ENCODE measurements at regions not wholly inside any gene's neighbourhood (a gene's known extent, or its start where the extent isn't known, plus 50 kb on each side); places are given as distances from the start of the nearest gene placed in this dataset.

DNA sequence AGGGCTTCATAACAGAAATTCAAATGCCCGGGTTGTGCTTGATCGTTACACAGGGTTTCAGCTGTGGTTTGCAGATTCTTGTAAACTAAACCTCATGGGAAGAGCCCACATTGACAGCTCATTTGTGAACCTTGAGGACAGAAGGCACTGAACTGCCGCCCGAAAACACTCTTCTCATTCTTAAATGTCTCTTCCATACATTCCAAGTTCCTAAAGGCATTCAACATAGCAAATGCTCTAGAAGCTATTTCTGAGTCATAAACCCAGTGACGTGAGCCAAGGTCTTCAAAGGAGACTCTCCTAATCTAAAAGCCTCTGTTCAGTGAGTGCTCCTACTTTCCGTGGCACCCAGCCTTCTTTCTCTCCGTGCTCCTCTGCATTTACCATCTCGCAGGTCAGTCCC is 737.8 kb upstream of the FRG1 start:
- Histone ChIP-seq H3K4me2 (peak overlapping the region; percentile 57), H3K9me3 (no peaks in the 10 kb centered on the region), H3K4me1 (0 out of 3 replicates have a peak, but pooled peaks cover 7% of the 10 kb centered on the region), H3K27ac (peak overlapping the region; percentile 46 to 58), H3K4me3 (no peak overlapping the region)
- ATAC-seq (peak in 1 of 2 experiments; percentile 64; a peak in 2 of 6 replicates), DNase-seq (ENCODE audit: low read depth in 1 of 2, low spot score in 1 of 2) (peak in 1 of 2 experiments; percentile 19), FAIRE-seq (no peak)
- ChIA-PET POLR2A (no interaction called here), CTCF (interaction anchor here (0.8 to 1.4 kb wide), 3 partner anchors 13 to 603 kb away, joined by 3 to 4 read pairs (median 3); no protein-coding TSS in a partner anchor)
- 47% methylated on average over 8 of the region's 8 CpGs for WGBS (ENCODE audit: missing lambda C conversion rate)
- TF ChIP-seq MYC (IDR thresholded peaks at IDR 0.05; ENCODE audit: borderline replicate concordance, low read length) (no peak), RFX5 (IDR thresholded peaks at IDR 0.05) (no peak), EHF (CRISPR knock-in tag; IDR thresholded peaks at IDR 0.05) (no peak), TP53 (CRISPR knock-in tag; IDR thresholded peaks at IDR 0.05) (no peak)

DNA sequence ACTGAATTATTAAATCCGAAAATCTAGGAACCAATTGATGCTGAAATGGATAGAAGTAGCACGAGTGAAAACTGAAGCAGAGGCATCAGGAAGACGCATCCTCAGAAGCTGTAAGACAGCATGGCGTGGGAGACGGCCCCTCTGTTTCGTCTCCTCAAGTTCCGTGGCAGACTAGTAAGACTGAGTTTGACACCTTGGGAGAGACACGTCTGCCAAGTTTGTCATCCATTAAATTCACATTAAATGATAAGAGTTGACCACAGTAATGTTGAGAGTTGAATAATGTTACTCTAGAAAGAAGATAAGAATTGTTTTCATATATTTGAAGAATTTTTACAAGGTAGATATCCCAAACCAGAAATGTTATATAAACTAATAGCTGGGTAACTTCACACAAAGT is 736.1 kb upstream of the FRG1 start:
- Histone ChIP-seq H3K4me2 (no peak overlapping the region), H3K27ac (no peak overlapping the region), H3K9me3 (no peaks in the 10 kb centered on the region), H3K4me3 (no peak overlapping the region), H3K4me1 (0 out of 3 replicates have a peak, but pooled peaks cover 7% of the 10 kb centered on the region)
- FAIRE-seq: no peak
- ChIA-PET CTCF (no interaction called here), POLR2A (no interaction called here)
- 82% methylated on average over 8 of the region's 8 CpGs for WGBS (ENCODE audit: missing lambda C conversion rate)
- no peak for TF ChIP-seq TFCP2L1 (CRISPR knock-in tag; IDR thresholded peaks at IDR 0.05)
- no peak for TF ChIP-seq ZSCAN20 (CRISPR knock-in tag; IDR thresholded peaks at IDR 0.05)
- TF ChIP-seq RAD21 (conservative IDR thresholded peaks at IDR 0.05 in 1 of 2, IDR thresholded peaks at IDR 0.05 in 1 of 2): no peak
- TF ChIP-seq FOXS1 (CRISPR knock-in tag; IDR thresholded peaks at IDR 0.05): no peak
- no peak for TF ChIP-seq FOSB (CRISPR knock-in tag; IDR thresholded peaks at IDR 0.05)
- TF ChIP-seq ZNF302 (CRISPR knock-in tag; IDR thresholded peaks at IDR 0.05): no peak
- DNase-seq (ENCODE audit: low read depth in 1 of 2, low spot score in 1 of 2): no peak
- no peak for ATAC-seq

DNA sequence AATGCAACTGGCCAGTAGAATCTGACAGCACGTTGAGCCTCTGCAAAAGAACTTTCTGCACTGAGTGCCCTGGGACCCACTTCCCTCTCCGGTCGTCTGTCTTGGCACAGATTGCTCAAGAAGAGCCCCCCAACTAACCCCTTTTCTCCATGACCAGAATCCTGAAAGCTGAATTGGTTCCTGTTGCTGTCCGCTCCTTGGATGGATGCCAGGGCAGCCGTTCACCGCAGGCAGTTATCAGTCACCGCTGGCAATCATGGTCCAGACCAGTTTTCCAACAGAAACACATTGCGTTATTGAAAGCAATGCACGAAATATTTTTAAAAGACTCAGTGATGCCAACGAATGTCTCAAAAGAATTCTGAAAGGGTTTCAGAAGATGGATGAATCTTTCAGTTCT is 733.7 kb upstream of the FRG1 start:
- TF ChIP-seq ZNF302 (CRISPR knock-in tag; IDR thresholded peaks at IDR 0.05): no peak
- TF ChIP-seq TFCP2L1 (CRISPR knock-in tag; IDR thresholded peaks at IDR 0.05): no peak
- no peak for TF ChIP-seq POLR2A (IDR thresholded peaks at IDR 0.05; ENCODE audit: low read length)
- no peak for TF ChIP-seq ATOH8 (CRISPR knock-in tag; IDR thresholded peaks at IDR 0.05; ENCODE audit: low read depth)
- no peak for TF ChIP-seq REST (IDR thresholded peaks at IDR 0.05)
- TF ChIP-seq MAX (IDR thresholded peaks at IDR 0.05): no peak
- TF ChIP-seq ZC3H11A (IDR thresholded peaks at IDR 0.05): no peak
- TF ChIP-seq MYC (IDR thresholded peaks at IDR 0.05; ENCODE audit: borderline replicate concordance, low read length): no peak
- no peak for TF ChIP-seq RAD21 (conservative IDR thresholded peaks at IDR 0.05 in 1 of 2, IDR thresholded peaks at IDR 0.05 in 1 of 2)
- no peak for TF ChIP-seq EHMT2 (IDR thresholded peaks at IDR 0.05; ENCODE audit: low read depth)
- TF ChIP-seq HEYL (CRISPR knock-in tag; IDR thresholded peaks at IDR 0.05): no peak
- TF ChIP-seq HOXB5 (CRISPR knock-in tag; IDR thresholded peaks at IDR 0.05): no peak
- TF ChIP-seq ELK1 (IDR thresholded peaks at IDR 0.05; ENCODE audit: low read depth, low read length): no peak
- TF ChIP-seq CEBPB (IDR thresholded peaks at IDR 0.05): no peak
- no peak for TF ChIP-seq FOXS1 (CRISPR knock-in tag; IDR thresholded peaks at IDR 0.05)
- POLR2A ChIA-PET: no interaction called here
- DNase-seq (ENCODE audit: low read depth in 1 of 2, low spot score in 1 of 2): no peak
- no peak overlapping the region for H3K4me3 ChIP-seq
- no peak for ATAC-seq
- CTCF ChIA-PET: no interaction called here
- H3K4me1 ChIP-seq: 0 out of 3 replicates have a peak, but pooled peaks cover 7% of the 10 kb centered on the region
- H3K27ac ChIP-seq: no peak overlapping the region
- 78% methylated on average over 10 of the region's 10 CpGs for WGBS (ENCODE audit: missing lambda C conversion rate)
- no peak for FAIRE-seq
- no peaks in the 10 kb centered on the region for H3K9me3 ChIP-seq
- no peak overlapping the region for H3K4me2 ChIP-seq

All from A549 (cell line).